ENCODE measurements at regions not wholly inside any gene's neighbourhood (a gene's known extent, or its start where the extent isn't known, plus 50 kb on each side); places are given as distances from the start of the nearest gene placed in this dataset.

- POLR2A ChIA-PET = no interaction called here
Observed at GRCh38 chr4:137309424-137309823, 222.9 kb downstream of the PCDH18 start.

DNA sequence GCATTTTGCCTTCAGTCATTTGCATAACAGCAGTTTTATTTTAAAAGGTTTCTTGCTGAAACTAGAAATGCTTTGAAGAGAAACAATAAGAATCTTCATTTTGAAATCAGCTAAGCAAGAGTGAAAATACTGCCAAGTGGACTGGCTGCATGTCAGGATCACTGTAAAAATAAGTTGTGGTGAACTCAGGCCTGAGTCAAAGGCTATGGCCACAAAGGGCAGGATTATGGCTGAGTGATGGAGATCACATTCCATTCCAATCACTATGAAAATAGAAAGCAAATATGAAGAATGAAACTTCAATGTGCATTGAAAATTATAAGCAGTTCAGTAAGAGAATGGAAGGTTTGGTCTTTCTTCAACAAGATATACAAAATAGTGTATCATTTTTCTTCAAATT is 224.5 kb downstream of the PCDH18 start:
- Histone ChIP-seq H3K36me3 (ENCODE audit: control insufficient read depth in 2 of 2, insufficient read depth in 1 of 2, low read length in 2 of 2) (no peaks in the 10 kb centered on the region), H3K9me3 (ENCODE audit: control insufficient read depth, insufficient read depth, low read depth, low read length) (no peaks in the 10 kb centered on the region), H3K27ac (ENCODE audit: extremely low read depth, low read depth, low read length) (no peak overlapping the region), H3K4me3 (ENCODE audit: low read depth, low read length) (no peak overlapping the region), H3K4me1 (ENCODE audit: control insufficient read depth, insufficient read depth, low read length) (no peaks in the 10 kb centered on the region)
- POLR2A ChIA-PET = no interaction called here
- TF ChIP-seq ZNF513 (tag by site-specific recombination; IDR thresholded peaks at IDR 0.05) (no peak), ZNF394 (tag by site-specific recombination; IDR thresholded peaks at IDR 0.05; ENCODE audit: borderline replicate concordance) (no peak), ZNF335 (tag by site-specific recombination; conservative IDR thresholded peaks at IDR 0.05) (no peak), ZNF175 (tag by site-specific recombination; IDR thresholded peaks at IDR 0.05) (no peak), ZNF138 (tag by site-specific recombination; IDR thresholded peaks at IDR 0.05; ENCODE audit: borderline replicate concordance) (no peak), OVOL3 (tag by site-specific recombination; IDR thresholded peaks at IDR 0.05) (no peak), YY1 (tag by site-specific recombination; IDR thresholded peaks at IDR 0.05) (no peak), ZNF37A (tag by site-specific recombination; IDR thresholded peaks at IDR 0.05) (no peak), ZSCAN30 (tag by site-specific recombination; IDR thresholded peaks at IDR 0.05) (no peak), ZNF132 (tag by site-specific recombination; IDR thresholded peaks at IDR 0.05; ENCODE audit: borderline replicate concordance) (no peak), ZNF341 (tag by site-specific recombination; IDR thresholded peaks at IDR 0.05; ENCODE audit: low read depth) (no peak)
- TF ChIP-seq, protein P1, sequence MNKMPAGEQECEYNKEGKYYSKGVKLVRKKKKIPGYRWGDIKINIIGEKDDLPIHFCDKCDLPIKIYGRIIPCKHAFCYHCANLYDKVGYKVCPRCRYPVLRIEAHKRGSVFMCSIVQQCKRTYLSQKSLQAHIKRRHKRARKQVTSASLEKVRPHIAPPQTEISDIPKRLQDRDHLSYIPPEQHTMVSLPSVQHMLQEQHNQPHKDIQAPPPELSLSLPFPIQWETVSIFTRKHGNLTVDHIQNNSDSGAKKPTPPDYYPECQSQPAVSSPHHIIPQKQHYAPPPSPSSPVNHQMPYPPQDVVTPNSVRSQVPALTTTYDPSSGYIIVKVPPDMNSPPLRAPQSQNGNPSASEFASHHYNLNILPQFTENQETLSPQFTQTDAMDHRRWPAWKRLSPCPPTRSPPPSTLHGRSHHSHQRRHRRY (tag by site-specific recombination; IDR thresholded peaks at IDR 0.05) = no peak
- TF ChIP-seq, protein P2, sequence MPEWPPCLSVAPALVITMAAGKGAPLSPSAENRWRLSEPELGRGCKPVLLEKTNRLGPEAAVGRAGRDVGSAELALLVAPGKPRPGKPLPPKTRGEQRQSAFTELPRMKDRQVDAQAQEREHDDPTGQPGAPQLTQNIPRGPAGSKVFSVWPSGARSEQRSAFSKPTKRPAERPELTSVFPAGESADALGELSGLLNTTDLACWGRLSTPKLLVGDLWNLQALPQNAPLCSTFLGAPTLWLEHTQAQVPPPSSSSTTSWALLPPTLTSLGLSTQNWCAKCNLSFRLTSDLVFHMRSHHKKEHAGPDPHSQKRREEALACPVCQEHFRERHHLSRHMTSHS (tag by site-specific recombination; IDR thresholded peaks at IDR 0.05) = no peak
- CTCF ChIA-PET = no interaction called here

More at GRCh38 chr4:137309424-137309823, 222.9 kb downstream of the PCDH18 start:
- Histone ChIP-seq H3K27ac (ENCODE audit: extremely low read depth, low read depth, low read length) (no peak overlapping the region), H3K4me3 (ENCODE audit: low read depth, low read length) (no peak overlapping the region), H3K9me3 (ENCODE audit: control insufficient read depth, insufficient read depth, low read depth, low read length) (no peaks in the 10 kb centered on the region), H3K4me1 (ENCODE audit: control insufficient read depth, insufficient read depth, low read length) (no peaks in the 10 kb centered on the region), H3K36me3 (ENCODE audit: control insufficient read depth in 2 of 2, insufficient read depth in 1 of 2, low read length in 2 of 2) (no peaks in the 10 kb centered on the region)
- CTCF ChIA-PET = no interaction called here
- TF ChIP-seq GFI1B (tag by site-specific recombination; IDR thresholded peaks at IDR 0.05) (no peak), ZNF10 (tag by site-specific recombination; IDR thresholded peaks at IDR 0.05) (peak; percentile 93)

DNA sequence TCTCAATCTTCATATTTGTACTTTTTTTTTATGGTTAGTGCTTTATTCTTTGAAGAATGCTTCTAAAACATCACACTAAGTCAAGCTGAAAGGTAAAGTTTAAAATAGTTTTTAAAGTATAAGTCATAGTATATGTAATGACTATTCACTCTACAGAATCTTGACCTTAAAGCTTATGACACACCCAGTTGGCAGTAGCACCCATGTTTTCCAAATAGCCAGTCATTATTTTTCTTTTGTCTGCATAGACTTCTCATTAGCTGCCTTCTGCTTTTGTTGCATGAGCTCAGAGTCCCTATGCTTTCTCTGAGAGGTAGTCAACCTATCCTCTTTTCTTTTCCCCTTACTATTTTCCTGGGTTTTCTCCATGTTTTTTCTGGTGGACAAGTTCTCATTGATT is 231.5 kb downstream of the PCDH18 start:
- no peaks in the 10 kb centered on the region for H3K4me1 ChIP-seq (ENCODE audit: control insufficient read depth, insufficient read depth, low read length)
- H3K9me3 ChIP-seq (ENCODE audit: control insufficient read depth, insufficient read depth, low read depth, low read length) = no peaks in the 10 kb centered on the region
- TF ChIP-seq GFI1B (tag by site-specific recombination; IDR thresholded peaks at IDR 0.05) = no peak
- TF ChIP-seq ZBTB7A (tag by site-specific recombination; IDR thresholded peaks at IDR 0.05; ENCODE audit: low read depth) = no peak
- TF ChIP-seq, protein P3, sequence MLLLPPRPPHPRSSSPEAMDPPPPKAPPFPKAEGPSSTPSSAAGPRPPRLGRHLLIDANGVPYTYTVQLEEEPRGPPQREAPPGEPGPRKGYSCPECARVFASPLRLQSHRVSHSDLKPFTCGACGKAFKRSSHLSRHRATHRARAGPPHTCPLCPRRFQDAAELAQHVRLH (tag by site-specific recombination; IDR thresholded peaks at IDR 0.05) = no peak
- no peak for TF ChIP-seq ZNF404 (tag by site-specific recombination; IDR thresholded peaks at IDR 0.05)
- TF ChIP-seq HOXC10 (CRISPR knock-in tag; IDR thresholded peaks at IDR 0.05) = no peak
- TF ChIP-seq, protein P4, sequence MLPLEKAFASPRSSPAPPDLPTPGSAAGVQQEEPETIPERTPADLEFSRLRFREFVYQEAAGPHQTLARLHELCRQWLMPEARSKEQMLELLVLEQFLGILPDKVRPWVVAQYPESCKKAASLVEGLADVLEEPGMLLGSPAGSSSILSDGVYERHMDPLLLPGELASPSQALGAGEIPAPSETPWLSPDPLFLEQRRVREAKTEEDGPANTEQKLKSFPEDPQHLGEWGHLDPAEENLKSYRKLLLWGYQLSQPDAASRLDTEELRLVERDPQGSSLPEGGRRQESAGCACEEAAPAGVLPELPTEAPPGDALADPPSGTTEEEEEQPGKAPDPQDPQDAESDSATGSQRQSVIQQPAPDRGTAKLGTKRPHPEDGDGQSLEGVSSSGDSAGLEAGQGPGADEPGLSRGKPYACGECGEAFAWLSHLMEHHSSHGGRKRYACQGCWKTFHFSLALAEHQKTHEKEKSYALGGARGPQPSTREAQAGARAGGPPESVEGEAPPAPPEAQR (tag by site-specific recombination; IDR thresholded peaks at IDR 0.05) = no peak
- CTCF ChIA-PET = interaction anchor here (0.6 to 0.9 kb wide), 2 partner anchors 57 to 519 kb away, joined by 3 read pairs; no protein-coding TSS in a partner anchor
- H3K36me3 ChIP-seq (ENCODE audit: control insufficient read depth in 2 of 2, insufficient read depth in 1 of 2, low read length in 2 of 2) = no peaks in the 10 kb centered on the region
- H3K4me3 ChIP-seq (ENCODE audit: low read depth, low read length) = no peak overlapping the region
- no peak overlapping the region for H3K27ac ChIP-seq (ENCODE audit: extremely low read depth, low read depth, low read length)
- POLR2A ChIA-PET = interaction anchor here (0.5 kb wide), 1 partner anchor 122 kb away, joined by 3 read pairs; no protein-coding TSS in a partner anchor
